ENCODE measurements at regions not wholly inside any gene's neighbourhood (a gene's known extent, or its start where the extent isn't known, plus 50 kb on each side); places are given as distances from the start of the nearest gene placed in this dataset.

DNA sequence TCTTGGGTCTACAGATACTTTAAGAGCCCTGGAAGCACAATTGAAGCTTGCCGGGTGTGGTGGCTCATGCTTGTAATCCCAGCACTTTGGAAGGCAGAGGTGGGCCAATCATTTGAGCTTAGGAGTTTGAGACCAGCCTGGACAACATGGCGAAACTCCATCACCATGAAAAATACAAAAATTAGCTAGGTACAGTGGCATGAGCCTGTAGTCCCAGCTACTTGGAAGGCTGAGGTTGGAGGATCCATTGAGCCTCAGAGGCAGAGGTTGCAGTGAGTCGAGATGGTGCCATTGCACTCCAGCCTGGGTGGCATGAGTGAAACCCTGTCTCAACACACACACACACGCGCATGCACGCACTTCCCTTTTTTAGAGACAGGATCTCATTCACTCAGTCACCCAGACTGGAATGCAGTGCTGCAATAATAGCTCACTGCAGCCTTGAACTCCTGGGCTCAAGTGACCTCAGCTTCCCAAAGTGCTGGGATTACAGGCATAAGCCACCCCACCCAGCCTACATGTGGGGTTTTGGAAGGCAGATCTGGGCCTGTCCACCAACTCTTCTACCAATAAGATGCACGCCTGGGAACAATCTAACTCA lies 182.5 kb upstream of the JARID2 start:
- Histone ChIP-seq H3K9me3 (ENCODE audit: severe bottlenecking) (no peaks in the 10 kb centered on the region), H3K36me3 (ENCODE audit: low read depth) (no peaks in the 10 kb centered on the region), H3K27ac (ENCODE audit: poor library complexity, severe bottlenecking) (peak overlapping the region; percentile 60), H3K4me3 (ENCODE audit: severe bottlenecking) (no peak overlapping the region), H3K27me3 (ENCODE audit: insufficient read depth, poor library complexity, severe bottlenecking) (no peaks in the 10 kb centered on the region), H3K4me1 (ENCODE audit: insufficient read depth, poor library complexity, severe bottlenecking) (peaks cover 38% of the 10 kb centered on the region)
- ATAC-seq (ENCODE audit: low read depth) (no peak), DNase-seq (ENCODE audit: low spot score) (no peak)
- TF ChIP-seq, protein P1, sequence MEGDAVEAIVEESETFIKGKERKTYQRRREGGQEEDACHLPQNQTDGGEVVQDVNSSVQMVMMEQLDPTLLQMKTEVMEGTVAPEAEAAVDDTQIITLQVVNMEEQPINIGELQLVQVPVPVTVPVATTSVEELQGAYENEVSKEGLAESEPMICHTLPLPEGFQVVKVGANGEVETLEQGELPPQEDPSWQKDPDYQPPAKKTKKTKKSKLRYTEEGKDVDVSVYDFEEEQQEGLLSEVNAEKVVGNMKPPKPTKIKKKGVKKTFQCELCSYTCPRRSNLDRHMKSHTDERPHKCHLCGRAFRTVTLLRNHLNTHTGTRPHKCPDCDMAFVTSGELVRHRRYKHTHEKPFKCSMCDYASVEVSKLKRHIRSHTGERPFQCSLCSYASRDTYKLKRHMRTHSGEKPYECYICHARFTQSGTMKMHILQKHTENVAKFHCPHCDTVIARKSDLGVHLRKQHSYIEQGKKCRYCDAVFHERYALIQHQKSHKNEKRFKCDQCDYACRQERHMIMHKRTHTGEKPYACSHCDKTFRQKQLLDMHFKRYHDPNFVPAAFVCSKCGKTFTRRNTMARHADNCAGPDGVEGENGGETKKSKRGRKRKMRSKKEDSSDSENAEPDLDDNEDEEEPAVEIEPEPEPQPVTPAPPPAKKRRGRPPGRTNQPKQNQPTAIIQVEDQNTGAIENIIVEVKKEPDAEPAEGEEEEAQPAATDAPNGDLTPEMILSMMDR (IDR thresholded peaks at IDR 0.05; ENCODE audit: poor library complexity, severe bottlenecking): no peak

DNA sequence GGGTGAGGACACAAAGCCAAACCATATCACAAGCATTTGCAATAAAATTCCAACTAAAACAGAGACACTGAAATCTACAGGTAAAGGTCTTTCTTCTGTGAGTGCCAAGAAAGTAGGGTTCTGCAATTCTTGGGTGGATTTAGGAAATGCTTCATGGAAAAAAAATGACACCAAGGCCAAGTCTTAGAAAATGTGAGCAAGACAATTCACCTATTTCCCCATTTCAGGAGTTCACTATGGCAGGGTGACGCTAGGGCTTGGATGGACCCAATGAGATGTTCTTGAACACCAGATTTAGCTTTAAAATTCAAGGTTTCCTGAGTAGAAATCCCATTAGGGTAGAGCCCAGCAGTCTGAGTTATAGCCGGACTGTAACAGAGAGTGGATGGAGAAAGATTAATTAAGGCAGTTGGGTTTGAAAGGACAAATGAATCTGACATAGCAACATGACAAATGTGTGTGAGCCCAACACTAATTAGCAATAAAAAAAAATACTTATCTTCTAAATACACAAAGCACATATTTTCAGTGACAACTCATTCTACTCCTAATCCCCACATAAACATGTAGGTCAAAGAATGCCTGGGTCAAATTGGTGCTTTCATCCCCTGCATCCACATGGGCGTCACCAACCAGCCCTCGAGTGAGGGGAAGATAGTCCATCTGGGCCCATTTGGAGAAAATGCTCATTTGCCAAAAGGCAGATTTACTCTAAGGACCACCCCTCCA lies 180.4 kb upstream of the JARID2 start:
- ATAC-seq (ENCODE audit: low read depth) (no peak), DNase-seq (ENCODE audit: low spot score) (no peak)
- Histone ChIP-seq H3K4me3 (ENCODE audit: severe bottlenecking) (no peak overlapping the region), H3K27me3 (ENCODE audit: insufficient read depth, poor library complexity, severe bottlenecking) (no peaks in the 10 kb centered on the region), H3K4me1 (ENCODE audit: insufficient read depth, poor library complexity, severe bottlenecking) (peaks cover 38% of the 10 kb centered on the region), H3K9me3 (ENCODE audit: severe bottlenecking) (no peaks in the 10 kb centered on the region), H3K27ac (ENCODE audit: poor library complexity, severe bottlenecking) (peak overlapping the region; percentile 75), H3K36me3 (ENCODE audit: low read depth) (no peaks in the 10 kb centered on the region)
- TF ChIP-seq, protein P1 (IDR thresholded peaks at IDR 0.05; ENCODE audit: poor library complexity, severe bottlenecking): no peak

DNA sequence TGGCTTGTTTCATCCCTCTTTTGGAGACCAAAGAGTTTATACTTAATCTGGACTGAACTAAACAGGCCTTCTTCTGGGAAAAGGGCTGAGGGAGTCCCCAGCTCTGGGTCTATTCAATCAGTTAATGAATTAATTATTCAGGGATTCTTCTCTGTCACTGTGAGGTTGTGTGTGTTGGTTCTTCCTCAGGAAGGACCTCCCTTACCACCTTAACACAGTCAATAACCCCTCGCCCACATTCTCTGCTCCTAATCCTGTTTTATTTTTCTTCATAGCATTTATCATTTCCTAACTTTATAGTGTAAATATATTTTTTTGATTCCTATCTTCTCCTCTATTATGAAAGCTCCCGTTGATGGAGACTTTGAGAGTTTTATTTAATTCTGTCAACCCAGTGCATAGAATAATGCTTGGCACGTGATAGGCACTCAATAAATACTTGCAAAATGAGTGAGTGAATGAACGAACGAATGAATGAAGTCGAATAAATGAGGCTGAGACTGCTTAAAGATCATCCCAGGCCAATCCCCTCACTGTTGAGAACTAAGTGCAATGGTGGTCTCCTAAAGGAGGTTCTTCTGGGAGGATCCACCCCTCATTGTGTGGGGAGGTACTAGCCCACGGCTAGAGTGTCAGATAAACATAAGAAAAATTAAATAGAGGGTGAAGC lies 179.6 kb upstream of the JARID2 start:
- H3K27ac ChIP-seq (ENCODE audit: poor library complexity, severe bottlenecking): peak overlapping the region; percentile 75

DNA sequence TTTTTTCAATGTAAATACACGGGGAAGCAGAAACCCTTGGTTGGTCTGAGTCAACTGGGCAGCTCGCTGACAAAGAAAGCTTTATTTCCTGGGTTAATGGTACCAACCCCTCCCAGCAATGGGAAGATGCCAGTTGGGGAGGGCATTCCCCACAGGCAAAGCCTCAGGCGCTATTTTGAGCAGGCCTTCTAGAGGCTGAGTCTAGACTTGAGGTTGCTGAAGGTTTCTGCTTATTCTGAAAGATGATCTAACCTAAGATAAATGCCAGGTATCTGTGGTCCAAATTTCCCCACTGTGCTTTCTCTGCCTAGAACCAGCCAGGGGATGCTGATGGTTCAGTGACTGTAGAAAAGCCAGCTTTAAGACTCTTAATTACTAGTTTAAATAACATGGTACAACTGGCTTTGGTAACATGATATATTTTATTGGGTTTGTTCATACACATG lies 172.5 kb upstream of the JARID2 start:
- H3K4me1 ChIP-seq (ENCODE audit: insufficient read depth, poor library complexity, severe bottlenecking): no peaks in the 10 kb centered on the region
- H3K4me3 ChIP-seq (ENCODE audit: severe bottlenecking): no peak overlapping the region
- peak overlapping the region; percentile 37 for H3K27ac ChIP-seq (ENCODE audit: poor library complexity, severe bottlenecking)
- no peaks in the 10 kb centered on the region for H3K36me3 ChIP-seq (ENCODE audit: low read depth)
- H3K9me3 ChIP-seq (ENCODE audit: severe bottlenecking): no peaks in the 10 kb centered on the region
- ATAC-seq (ENCODE audit: low read depth) (peak; percentile 79), DNase-seq (ENCODE audit: low spot score) (no peak)
- no peaks in the 10 kb centered on the region for H3K27me3 ChIP-seq (ENCODE audit: insufficient read depth, poor library complexity, severe bottlenecking)
- TF ChIP-seq, protein P1 (IDR thresholded peaks at IDR 0.05; ENCODE audit: poor library complexity, severe bottlenecking): no peak

More for the DNA sequence above, 179.6 kb upstream of the JARID2 start:
- ATAC-seq (ENCODE audit: low read depth) (no peak), DNase-seq (ENCODE audit: low spot score) (no peak)
- Histone ChIP-seq H3K9me3 (ENCODE audit: severe bottlenecking) (no peaks in the 10 kb centered on the region), H3K4me3 (ENCODE audit: severe bottlenecking) (no peak overlapping the region), H3K36me3 (ENCODE audit: low read depth) (no peaks in the 10 kb centered on the region), H3K4me1 (ENCODE audit: insufficient read depth, poor library complexity, severe bottlenecking) (peaks cover 38% of the 10 kb centered on the region), H3K27me3 (ENCODE audit: insufficient read depth, poor library complexity, severe bottlenecking) (no peaks in the 10 kb centered on the region)
- TF ChIP-seq, protein P1 (IDR thresholded peaks at IDR 0.05; ENCODE audit: poor library complexity, severe bottlenecking): no peak
